ENCODE measurements at regions not wholly inside any gene's neighbourhood (a gene's known extent, or its start where the extent isn't known, plus 50 kb on each side); places are given as distances from the start of the nearest gene placed in this dataset.

- TF ChIP-seq POLR2AphosphoS5 (IDR thresholded peaks at IDR 0.05; ENCODE audit: low read depth, low read length) (no peak), SIN3A (IDR thresholded peaks at IDR 0.05; ENCODE audit: borderline replicate concordance, insufficient read depth, low read depth, low read length) (no peak), REST (IDR thresholded peaks at IDR 0.05; ENCODE audit: insufficient read depth in 1 of 2, low read depth in 2 of 2, low read length in 1 of 2) (no peak)
- TF ChIP-seq, protein P1, sequence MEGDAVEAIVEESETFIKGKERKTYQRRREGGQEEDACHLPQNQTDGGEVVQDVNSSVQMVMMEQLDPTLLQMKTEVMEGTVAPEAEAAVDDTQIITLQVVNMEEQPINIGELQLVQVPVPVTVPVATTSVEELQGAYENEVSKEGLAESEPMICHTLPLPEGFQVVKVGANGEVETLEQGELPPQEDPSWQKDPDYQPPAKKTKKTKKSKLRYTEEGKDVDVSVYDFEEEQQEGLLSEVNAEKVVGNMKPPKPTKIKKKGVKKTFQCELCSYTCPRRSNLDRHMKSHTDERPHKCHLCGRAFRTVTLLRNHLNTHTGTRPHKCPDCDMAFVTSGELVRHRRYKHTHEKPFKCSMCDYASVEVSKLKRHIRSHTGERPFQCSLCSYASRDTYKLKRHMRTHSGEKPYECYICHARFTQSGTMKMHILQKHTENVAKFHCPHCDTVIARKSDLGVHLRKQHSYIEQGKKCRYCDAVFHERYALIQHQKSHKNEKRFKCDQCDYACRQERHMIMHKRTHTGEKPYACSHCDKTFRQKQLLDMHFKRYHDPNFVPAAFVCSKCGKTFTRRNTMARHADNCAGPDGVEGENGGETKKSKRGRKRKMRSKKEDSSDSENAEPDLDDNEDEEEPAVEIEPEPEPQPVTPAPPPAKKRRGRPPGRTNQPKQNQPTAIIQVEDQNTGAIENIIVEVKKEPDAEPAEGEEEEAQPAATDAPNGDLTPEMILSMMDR (IDR thresholded peaks at IDR 0.05) = no peak
These were observed 81.2 kb downstream of the BTG1 start for GRCh38 chr12:92064422-92064821.
